Fibroblast of pulmonary artery (primary cell): ENCODE measurements at regions not wholly inside any gene's neighbourhood (a gene's known extent, or its start where the extent isn't known, plus 50 kb on each side); places are given as distances from the start of the nearest gene placed in this dataset.

Source experiments
- DNase-seq: peaks from one replicate; pipeline ENCODE4 v3.0.0-alpha.2; 2010; ENCODE audit warnings: low read depth
- H3K4me3 ChIP-seq: replicated peaks from 2 replicates; pipeline ENCODE4 v1.5.1; 2011; ENCODE audit warnings: low read depth, mild to moderate bottlenecking, control low read depth, low read length, moderate library complexity
- TF ChIP-seq, protein P1 (sequence below): IDR thresholded peaks from 2 replicates; pipeline ENCODE4 v1.5.1; 2011; ENCODE audit warnings: mild to moderate bottlenecking, control low read depth, low read length, inconsistent platforms; ENCODE audit errors: missing control alignments

DNA sequence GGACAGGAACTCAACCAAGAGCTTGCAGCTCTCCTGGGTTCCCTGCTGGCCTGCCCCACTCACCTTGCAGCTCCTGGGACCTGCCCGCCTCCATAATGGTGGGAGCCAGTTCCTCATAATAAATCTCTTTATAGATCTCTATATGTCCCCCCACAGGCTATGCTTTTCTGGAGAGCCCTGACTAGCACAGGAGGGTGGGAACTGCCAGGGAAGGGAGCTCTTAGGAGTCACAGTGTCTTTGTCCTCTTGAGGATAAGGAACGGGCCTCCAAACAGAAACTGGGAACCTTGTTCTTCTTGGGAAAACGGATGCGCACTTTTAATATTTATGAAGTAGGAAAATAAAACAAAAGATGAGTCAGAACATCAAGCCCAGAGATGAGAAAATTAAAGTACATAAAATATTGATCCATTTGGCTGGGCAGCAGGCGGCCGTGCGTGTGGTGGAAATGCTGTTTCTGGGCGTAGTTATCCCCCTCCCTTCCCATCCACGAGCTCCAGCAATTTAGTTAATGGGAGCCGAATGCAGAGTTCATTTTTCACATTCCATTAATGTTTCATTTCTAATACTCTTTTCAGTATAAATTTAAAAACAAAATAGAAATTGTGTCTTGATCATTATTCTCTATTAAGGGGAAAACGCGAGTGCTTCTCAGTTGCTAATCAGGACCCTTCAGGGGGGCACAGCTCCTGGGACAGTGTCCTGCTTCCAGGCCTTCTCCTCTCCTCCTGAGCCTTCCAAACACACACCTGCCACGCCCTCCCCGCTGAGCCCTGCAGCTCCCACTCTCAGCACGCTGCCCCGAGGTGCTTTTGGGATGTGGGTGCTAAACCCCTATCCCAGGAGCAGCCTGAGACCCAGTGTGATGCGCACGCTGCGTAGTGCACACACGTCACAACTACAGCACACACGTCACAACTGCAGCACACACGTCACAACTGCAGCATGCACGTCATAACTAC is 323.3 kb upstream of the AJAP1 start:
- TF ChIP-seq, protein P1, sequence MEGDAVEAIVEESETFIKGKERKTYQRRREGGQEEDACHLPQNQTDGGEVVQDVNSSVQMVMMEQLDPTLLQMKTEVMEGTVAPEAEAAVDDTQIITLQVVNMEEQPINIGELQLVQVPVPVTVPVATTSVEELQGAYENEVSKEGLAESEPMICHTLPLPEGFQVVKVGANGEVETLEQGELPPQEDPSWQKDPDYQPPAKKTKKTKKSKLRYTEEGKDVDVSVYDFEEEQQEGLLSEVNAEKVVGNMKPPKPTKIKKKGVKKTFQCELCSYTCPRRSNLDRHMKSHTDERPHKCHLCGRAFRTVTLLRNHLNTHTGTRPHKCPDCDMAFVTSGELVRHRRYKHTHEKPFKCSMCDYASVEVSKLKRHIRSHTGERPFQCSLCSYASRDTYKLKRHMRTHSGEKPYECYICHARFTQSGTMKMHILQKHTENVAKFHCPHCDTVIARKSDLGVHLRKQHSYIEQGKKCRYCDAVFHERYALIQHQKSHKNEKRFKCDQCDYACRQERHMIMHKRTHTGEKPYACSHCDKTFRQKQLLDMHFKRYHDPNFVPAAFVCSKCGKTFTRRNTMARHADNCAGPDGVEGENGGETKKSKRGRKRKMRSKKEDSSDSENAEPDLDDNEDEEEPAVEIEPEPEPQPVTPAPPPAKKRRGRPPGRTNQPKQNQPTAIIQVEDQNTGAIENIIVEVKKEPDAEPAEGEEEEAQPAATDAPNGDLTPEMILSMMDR, result no peak
- no peak overlapping the region for H3K4me3 ChIP-seq
- DNase-seq, result no peak

DNA sequence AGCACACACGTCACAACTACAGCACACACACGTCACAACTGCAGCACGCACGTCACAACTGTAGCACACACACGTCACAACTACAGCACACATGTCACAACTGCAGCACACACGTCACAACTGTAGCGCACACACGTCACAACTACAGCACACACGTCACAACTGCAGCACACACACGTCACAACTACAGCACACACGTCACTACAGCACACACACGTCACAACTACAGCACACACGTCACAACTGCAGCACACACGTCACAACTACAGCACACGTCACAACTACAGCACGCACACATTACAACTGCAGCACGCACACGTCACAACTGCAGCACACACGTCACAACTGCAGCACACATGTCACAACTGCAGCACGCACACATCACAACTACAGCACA is 322.6 kb upstream of the AJAP1 start:
- H3K4me3 ChIP-seq, result no peak overlapping the region
- TF ChIP-seq, protein P1, result no peak
- DNase-seq, result no peak

DNA sequence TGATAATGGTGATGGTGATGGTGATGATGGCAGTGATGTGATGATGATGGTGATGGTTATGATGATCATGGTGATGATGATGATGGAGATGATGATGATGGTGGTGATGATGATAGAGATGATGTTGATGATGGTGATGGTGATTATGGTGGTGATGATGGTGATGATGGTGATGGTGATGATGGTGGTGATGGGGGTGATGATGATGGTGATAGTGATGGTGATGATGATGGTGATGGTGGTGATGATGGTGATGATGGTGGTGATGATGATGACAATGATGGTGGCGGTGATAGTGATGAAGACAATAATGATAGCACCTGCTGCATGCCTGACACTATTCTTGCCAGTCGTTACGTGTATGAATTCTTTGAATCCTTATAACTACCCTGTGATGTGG is 317.9 kb upstream of the AJAP1 start:
- no peak overlapping the region for H3K4me3 ChIP-seq
- TF ChIP-seq, protein P1, result no peak
- DNase-seq, result no peak

DNA sequence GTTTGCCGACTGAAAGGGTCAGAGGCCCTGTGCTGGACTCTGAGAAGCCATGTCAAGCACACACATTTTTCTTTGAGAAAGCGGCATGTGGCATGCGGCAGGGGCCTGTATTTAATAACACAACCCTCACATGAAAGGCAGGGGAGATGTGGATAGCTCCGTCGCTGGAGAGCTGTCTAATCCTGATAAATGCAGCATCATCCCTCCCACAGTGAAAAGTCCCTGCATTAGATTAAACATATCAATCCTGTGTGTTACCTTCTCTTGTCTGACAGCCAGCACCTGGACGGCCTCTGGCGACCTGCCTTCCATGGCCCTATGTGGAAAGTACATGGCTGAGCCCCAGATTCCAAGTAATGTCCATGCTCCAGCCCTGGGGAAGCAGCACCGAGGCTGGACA is 313.0 kb upstream of the AJAP1 start:
- H3K4me3 ChIP-seq, result no peak overlapping the region
- no peak for DNase-seq
- TF ChIP-seq, protein P1, result no peak

DNA sequence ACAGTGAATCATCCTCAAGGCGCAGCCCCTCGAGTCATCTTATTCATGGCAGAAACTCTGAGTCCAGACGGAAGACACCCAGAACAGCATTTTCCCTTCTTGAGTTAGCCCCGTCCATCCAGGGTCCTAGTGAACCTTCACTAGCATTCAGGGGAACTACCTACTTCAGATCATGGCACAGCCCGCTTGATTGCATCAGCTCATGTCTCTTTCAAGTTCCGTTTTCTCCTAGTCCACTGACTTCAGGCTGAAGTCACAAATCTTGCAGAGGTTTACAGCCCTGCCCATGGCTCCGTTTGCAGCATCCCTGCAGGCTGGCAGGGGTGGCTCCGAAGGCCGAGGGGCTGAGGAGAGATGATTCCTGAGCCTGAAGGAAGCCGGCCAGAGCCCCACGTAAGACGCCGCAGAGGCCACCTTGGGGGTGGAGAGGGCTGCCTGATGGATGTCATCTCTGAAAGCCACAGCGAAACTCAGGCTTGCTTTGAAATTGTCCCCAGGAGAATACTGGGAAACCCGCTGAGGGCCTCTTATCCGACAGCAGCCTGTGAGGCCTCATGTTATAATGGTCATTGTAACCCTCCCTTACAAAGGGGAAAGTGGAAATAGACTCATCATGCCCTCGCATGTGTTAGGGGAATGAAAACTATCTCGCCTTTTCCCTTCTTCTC is 310.2 kb upstream of the AJAP1 start:
- DNase-seq, result no peak
- TF ChIP-seq, protein P1, result no peak
- no peak overlapping the region for H3K4me3 ChIP-seq

DNA sequence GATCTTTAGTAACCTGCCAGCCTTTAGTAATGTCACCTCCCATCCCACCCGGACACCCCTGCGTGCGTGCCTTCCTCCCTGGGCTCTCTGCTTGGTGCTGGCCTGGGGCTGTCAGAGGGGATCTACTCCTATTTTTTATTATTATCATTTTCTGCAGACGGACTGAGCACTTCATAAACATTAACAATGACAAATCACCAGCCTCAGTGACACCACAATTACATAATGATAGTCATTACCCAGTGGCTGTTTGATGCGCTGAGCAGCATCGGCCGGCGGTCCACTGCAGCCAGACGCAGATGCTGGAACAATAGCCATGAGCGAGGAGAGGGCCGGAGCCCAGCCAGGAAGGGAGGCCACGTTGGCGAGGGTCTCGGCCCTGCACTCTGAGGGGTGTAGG is 309.3 kb upstream of the AJAP1 start:
- DNase-seq, result no peak
- TF ChIP-seq, protein P1, result no peak
- H3K4me3 ChIP-seq, result no peak overlapping the region
